Esophagus muscularis mucosa (tissue), 4 donors: ENCODE measurements at regions not wholly inside any gene's neighbourhood (a gene's known extent, or its start where the extent isn't known, plus 50 kb on each side); places are given as distances from the start of the nearest gene placed in this dataset.

Experiments
- DNase-seq: peaks from one replicate; pipeline ENCODE4 v3.0.0-alpha.2; 2017; ENCODE audit errors: extremely low spot score
- H3K27ac ChIP-seq, 4 donors: fragments of 200-600 bp; sonication (generic); replicated peaks in 1 of 4; 1 replicate in 3 of 4; 2 replicates in 1 of 4; pipeline ENCODE4 v1.5.1; 2016 to 2019; ENCODE audit warnings: mild to moderate bottlenecking in 1 of 4
- H3K27me3 ChIP-seq, 4 donors: fragments of 200-600 bp; sonication (generic); one replicate each; pipeline versions ENCODE4 v1.5.1 to v1.6.0; 2016 to 2019
- H3K36me3 ChIP-seq, 4 donors: fragments of 200-600 bp; sonication (generic); one replicate each; pipeline ENCODE4 v1.5.1; 2016 to 2019
- H3K4me1 ChIP-seq, 4 donors: fragments of 200-600 bp; sonication (generic); one replicate each; pipeline ENCODE4 v1.5.1; 2016 to 2019
- H3K4me3 ChIP-seq, 4 donors: fragments of 200-600 bp; sonication (generic); 1 replicate in 2 of 4; 2 replicates in 2 of 4; pipeline ENCODE4 v1.5.1; 2016 to 2019; ENCODE audit warnings: mild to moderate bottlenecking in 4 of 4, moderate library complexity in 1 of 4
- H3K9me3 ChIP-seq, 4 donors: fragments of 200-600 bp; sonication (generic); 1 replicate in 3 of 4; 2 replicates in 1 of 4; pipeline ENCODE4 v1.5.1; 2016 to 2019
- CTCF ChIP-seq, 3 experiments: fragments of 200-600 bp in 2 of 3; fragments of 450-650 bp in 1 of 3; sonication (generic) in 2 of 3; IDR thresholded peaks; one replicate each; pipeline ENCODE4 v1.5.1; 2017 to 2019; ENCODE audit warnings: antibody characterized with exemption in 3 of 3, mild to moderate bottlenecking in 2 of 3, moderate library complexity in 1 of 3
- EP300 ChIP-seq: sonication (generic); formaldehyde crosslinking; IDR thresholded peaks from one replicate; pipeline ENCODE4 v1.6.1; 2017; ENCODE audit warnings: antibody characterized with exemption
- POLR2A ChIP-seq: fragments of 450-650 bp; IDR thresholded peaks from one replicate; pipeline ENCODE4 v1.6.1; 2017; ENCODE audit warnings: antibody characterized with exemption, moderate library complexity, mild to moderate bottlenecking, low read depth
- POLR2AphosphoS5 ChIP-seq, 2 donors: sonication (generic); formaldehyde crosslinking; IDR thresholded peaks; one replicate each; pipeline ENCODE4 v1.6.1; 2017; ENCODE audit warnings: antibody characterized with exemption in 2 of 2
- WGBS: methylation state at CpG from one replicate; pipeline ENCODE4 v1.1.5; 2018; 5-methylcytosine and 5-hydroxymethylcytosine counted together
- intact Hi-C: fragments of 100-400 bp; cut with DNase I; formaldehyde crosslinking; loops from one replicate; pipeline ENCODE4 v1.15.1; 2023

- no peaks in the 10 kb centered on the region for H3K27me3 ChIP-seq
- H3K4me1 ChIP-seq = peaks cover 0 to 20% (median 17%) of the 10 kb centered on the region in 4 donors
- no peak overlapping the region for H3K27ac ChIP-seq
- TF ChIP-seq POLR2AphosphoS5 (IDR thresholded peaks at IDR 0.05) (no peak), EP300 (no peak), POLR2A (no peak), CTCF (IDR thresholded peaks at IDR 0.05) (no peak)
- no peaks in the 10 kb centered on the region for H3K9me3 ChIP-seq
- H3K4me3 ChIP-seq = no peak overlapping the region
- intact Hi-C loops = no loop called here
- WGBS = 92% methylated on average over 4 of the region's 4 CpGs
- no peak for DNase-seq
- H3K36me3 ChIP-seq = no peaks in the 10 kb centered on the region
Measured at GRCh38 chr11:113557926-113558325, 82.7 kb upstream of the DRD2 start.

GRCh38 chr11:113556036-113556435, 80.8 kb upstream of the DRD2 start:
- DNase-seq = no peak
- Histone ChIP-seq H3K27ac (no peak overlapping the region), H3K36me3 (no peaks in the 10 kb centered on the region), H3K4me3 (no peak overlapping the region), H3K4me1 (peaks cover 0 to 21% (median 18%) of the 10 kb centered on the region in 4 donors), H3K9me3 (no peaks in the 10 kb centered on the region), H3K27me3 (no peaks in the 10 kb centered on the region)
- TF ChIP-seq EP300 (no peak), POLR2AphosphoS5 (IDR thresholded peaks at IDR 0.05) (no peak), CTCF (IDR thresholded peaks at IDR 0.05) (no peak), POLR2A (no peak)
- 89% methylated on average over 3 of the region's 3 CpGs for WGBS
- intact Hi-C loops = no loop called here

GRCh38 chr11:113555071-113555619, 79.9 kb upstream of the DRD2 start:
- 65% methylated on average over 2 of the region's 2 CpGs for WGBS
- intact Hi-C loops = no loop called here
- peaks cover 0 to 21% (median 18%) of the 10 kb centered on the region in 4 donors for H3K4me1 ChIP-seq
- no peak overlapping the region for H3K4me3 ChIP-seq
- no peaks in the 10 kb centered on the region for H3K36me3 ChIP-seq
- no peaks in the 10 kb centered on the region for H3K27me3 ChIP-seq
- TF ChIP-seq POLR2A (no peak), CTCF (IDR thresholded peaks at IDR 0.05) (no peak), EP300 (no peak), POLR2AphosphoS5 (IDR thresholded peaks at IDR 0.05) (no peak)
- no peak for DNase-seq
- H3K27ac ChIP-seq = no peak overlapping the region
- H3K9me3 ChIP-seq = no peaks in the 10 kb centered on the region

GRCh38 chr11:113554526-113554925, 79.3 kb upstream of the DRD2 start:
- 41% methylated on average over 3 of the region's 3 CpGs for WGBS
- no peak for TF ChIP-seq EP300
- H3K36me3 ChIP-seq = no peaks in the 10 kb centered on the region
- H3K27me3 ChIP-seq = no peaks in the 10 kb centered on the region
- H3K4me3 ChIP-seq = no peak overlapping the region
- intact Hi-C loops = no loop called here
- H3K27ac ChIP-seq = no peak overlapping the region
- peaks cover 0 to 21% (median 18%) of the 10 kb centered on the region in 4 donors for H3K4me1 ChIP-seq
- H3K9me3 ChIP-seq = no peaks in the 10 kb centered on the region
- DNase-seq = no peak

- no peak for TF ChIP-seq POLR2AphosphoS5 (IDR thresholded peaks at IDR 0.05)
- TF ChIP-seq EP300 = no peak
- TF ChIP-seq POLR2A = no peak
- no peak for TF ChIP-seq CTCF (IDR thresholded peaks at IDR 0.05)
- no peaks in the 10 kb centered on the region for H3K27me3 ChIP-seq
- DNase-seq = no peak
- H3K4me1 ChIP-seq = peaks cover 0 to 21% (median 18%) of the 10 kb centered on the region in 4 donors
- H3K4me3 ChIP-seq = no peak overlapping the region
- no peaks in the 10 kb centered on the region for H3K9me3 ChIP-seq
- no peaks in the 10 kb centered on the region for H3K36me3 ChIP-seq
- 45% methylated on average over 2 of the region's 2 CpGs for WGBS
- intact Hi-C loops = no loop called here
- peak overlapping the region in 2 of 4 donors; percentile 16 to 40 for H3K27ac ChIP-seq
Measured at GRCh38 chr11:113553915-113554314, 78.7 kb upstream of the DRD2 start.
